ENCODE measurements at regions not wholly inside any gene's neighbourhood (a gene's known extent, or its start where the extent isn't known, plus 50 kb on each side); places are given as distances from the start of the nearest gene placed in this dataset.

DNA sequence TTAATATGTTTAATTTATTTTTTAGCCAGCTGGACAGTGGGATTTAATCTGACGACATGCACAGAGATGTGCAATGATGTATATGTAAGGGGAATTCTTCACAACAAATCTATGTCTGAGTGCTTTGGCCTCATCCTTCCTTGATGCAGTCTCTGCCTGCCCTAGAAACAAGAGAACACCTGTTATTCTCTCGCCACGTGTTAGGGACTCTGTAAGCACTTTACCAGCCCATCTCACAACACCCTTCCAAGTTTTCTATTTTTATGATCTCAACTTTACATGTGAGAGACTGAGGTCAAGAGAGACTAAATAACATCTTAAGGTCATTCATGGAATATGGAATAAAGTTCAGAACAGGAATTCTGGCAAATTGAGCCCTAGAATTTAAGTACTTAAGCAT is 123.0 kb upstream of the GAS1 start:
- Histone ChIP-seq H3K79me2 (ENCODE audit: control insufficient read depth, insufficient read depth, low read length) (no peaks in the 10 kb centered on the region), H3K9ac (replicated peaks; ENCODE audit: extremely low read depth, insufficient read depth, low read length) (no peak overlapping the region), H3K36me3 (ENCODE audit: control insufficient read depth in 2 of 2, extremely low read depth in 1 of 2, insufficient read depth in 2 of 2, low read length in 2 of 2) (no peaks in the 10 kb centered on the region), H3K9me1 (replicated peaks; ENCODE audit: control insufficient read depth, extremely low read depth, insufficient read depth, low read length) (no peaks in the 10 kb centered on the region), H3K4me2 (ENCODE audit: insufficient read depth, low read length) (no peak overlapping the region), H3K27me3 (ENCODE audit: control insufficient read depth in 2 of 2, insufficient read depth in 2 of 2, low read length in 2 of 2) (no peaks in the 10 kb centered on the region), H3K9me3 (replicated peaks; ENCODE audit: control insufficient read depth, insufficient read depth, low read length) (no peaks in the 10 kb centered on the region), H4K20me1 (replicated peaks; ENCODE audit: control insufficient read depth, extremely low read depth, insufficient read depth, low read length) (no peaks in the 10 kb centered on the region), H3K4me3 (replicated peaks in 1 of 3; ENCODE audit: insufficient read depth in 1 of 3, low read depth in 1 of 3, low read length in 3 of 3) (no peak overlapping the region), H3K4me1 (ENCODE audit: control insufficient read depth, extremely low read depth, insufficient read depth, low read length) (no peaks in the 10 kb centered on the region), H2AFZ (ENCODE audit: low read depth, low read length) (no peak overlapping the region), H3K27ac (ENCODE audit: insufficient read depth, low read depth, low read length) (no peak overlapping the region)
- no TSS peak for BruUV-seq (replicated peaks)
- ChIA-PET CTCF (no interaction called here), POLR2A (no interaction called here)
- TF ChIP-seq, protein P1, sequence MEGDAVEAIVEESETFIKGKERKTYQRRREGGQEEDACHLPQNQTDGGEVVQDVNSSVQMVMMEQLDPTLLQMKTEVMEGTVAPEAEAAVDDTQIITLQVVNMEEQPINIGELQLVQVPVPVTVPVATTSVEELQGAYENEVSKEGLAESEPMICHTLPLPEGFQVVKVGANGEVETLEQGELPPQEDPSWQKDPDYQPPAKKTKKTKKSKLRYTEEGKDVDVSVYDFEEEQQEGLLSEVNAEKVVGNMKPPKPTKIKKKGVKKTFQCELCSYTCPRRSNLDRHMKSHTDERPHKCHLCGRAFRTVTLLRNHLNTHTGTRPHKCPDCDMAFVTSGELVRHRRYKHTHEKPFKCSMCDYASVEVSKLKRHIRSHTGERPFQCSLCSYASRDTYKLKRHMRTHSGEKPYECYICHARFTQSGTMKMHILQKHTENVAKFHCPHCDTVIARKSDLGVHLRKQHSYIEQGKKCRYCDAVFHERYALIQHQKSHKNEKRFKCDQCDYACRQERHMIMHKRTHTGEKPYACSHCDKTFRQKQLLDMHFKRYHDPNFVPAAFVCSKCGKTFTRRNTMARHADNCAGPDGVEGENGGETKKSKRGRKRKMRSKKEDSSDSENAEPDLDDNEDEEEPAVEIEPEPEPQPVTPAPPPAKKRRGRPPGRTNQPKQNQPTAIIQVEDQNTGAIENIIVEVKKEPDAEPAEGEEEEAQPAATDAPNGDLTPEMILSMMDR (IDR thresholded peaks at IDR 0.05; ENCODE audit: extremely low read depth in 1 of 2, insufficient read depth in 1 of 2, low read depth in 1 of 2, low read length in 2 of 2) = no peak
- TF ChIP-seq POLR2AphosphoS5 (IDR thresholded peaks at IDR 0.05; ENCODE audit: insufficient read depth, low read depth, low read length) (no peak), GATA2 (IDR thresholded peaks at IDR 0.05; ENCODE audit: insufficient read depth, insufficient read length, low read depth, low read length) (no peak), MYC (IDR thresholded peaks at IDR 0.05; ENCODE audit: low read depth, low read length) (no peak), POLR2A (IDR thresholded peaks at IDR 0.05; ENCODE audit: low read depth, low read length) (no peak), FOS (IDR thresholded peaks at IDR 0.05; ENCODE audit: borderline replicate concordance, insufficient read depth, low read length) (no peak), JUN (IDR thresholded peaks at IDR 0.05; ENCODE audit: borderline replicate concordance, insufficient read depth, insufficient read length, low read depth) (no peak), EZH2 (IDR thresholded peaks at IDR 0.05; ENCODE audit: borderline replicate concordance, low read depth, low read length, severe bottlenecking) (no peak)
- TF ChIP-seq, protein P2, sequence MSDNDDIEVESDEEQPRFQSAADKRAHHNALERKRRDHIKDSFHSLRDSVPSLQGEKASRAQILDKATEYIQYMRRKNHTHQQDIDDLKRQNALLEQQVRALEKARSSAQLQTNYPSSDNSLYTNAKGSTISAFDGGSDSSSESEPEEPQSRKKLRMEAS (IDR thresholded peaks at IDR 0.05; ENCODE audit: insufficient read depth, insufficient read length) = no peak
- intact Hi-C loops (cut with micrococcal nuclease) (no loop called here), dilution Hi-C loops (cut with MboI; ENCODE audit: extremely low pct_ligation_motif_present, low sequenced_read_pairs) (no loop called here)
- FAIRE-seq = no peak
- DNase-seq (ENCODE audit: low read depth, low spot score) = no peak

Data from endothelial cell of umbilical vein (primary cell).